HG03571 (cell line): ENCODE measurements at regions not wholly inside any gene's neighbourhood (a gene's known extent, or its start where the extent isn't known, plus 50 kb on each side); places are given as distances from the start of the nearest gene placed in this dataset.
"Not testable (repeated sequence)": the region's sequence is repeated elsewhere in the genome, so short reads cannot be mapped to it uniquely, and the experiment has no call there.

Experiments used
- ATAC-seq: cut with Tn5 transposase; IDR thresholded peaks from one replicate; pipeline ENCODE4 v1.9.1; 2021; ENCODE audit not compliant: unreplicated experiment

DNA sequence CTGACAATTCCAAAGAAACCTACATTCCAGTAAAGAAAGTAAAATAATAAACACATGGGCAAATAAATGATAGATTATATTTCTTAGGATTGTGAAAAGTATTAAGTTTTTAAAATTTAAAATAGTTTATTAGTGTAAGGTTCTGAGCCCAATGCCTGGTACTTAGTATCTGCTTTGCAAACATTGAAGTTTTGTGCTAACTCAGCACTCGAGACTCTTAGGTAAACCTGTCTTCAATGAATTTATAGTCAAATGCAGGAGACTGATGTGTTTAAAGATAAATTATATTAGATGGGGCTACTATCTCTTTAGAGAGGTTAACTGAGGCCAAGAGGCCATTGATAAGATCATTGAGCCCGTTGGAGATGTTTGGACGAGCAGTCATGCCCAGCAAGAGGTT, 138.3 kb upstream of the SALL1 start:
- ATAC-seq: no peak

- ATAC-seq: no peak
Observed at GRCh38 chr16:51287121-51287755, 136.2 kb upstream of the SALL1 start.

DNA sequence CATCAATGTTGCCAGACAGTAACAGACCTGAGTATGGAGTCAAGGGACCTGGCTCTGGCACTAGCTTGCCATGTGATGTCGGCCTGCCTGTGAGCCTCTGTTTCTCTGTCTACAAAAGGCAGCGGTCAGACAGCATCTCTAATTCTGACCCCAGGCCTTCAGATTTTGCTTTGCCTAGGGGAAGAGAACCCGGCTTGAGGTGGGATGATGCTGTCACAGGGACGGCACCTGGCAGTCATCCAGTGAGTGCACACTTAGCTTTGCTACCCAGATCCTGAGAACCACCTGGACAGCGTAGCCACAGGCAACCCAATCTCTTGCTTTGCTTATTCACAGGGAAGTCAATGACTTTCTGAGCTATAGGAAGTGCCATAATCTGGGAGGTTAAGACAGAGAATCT, 135.2 kb upstream of the SALL1 start:
- ATAC-seq: no peak

DNA sequence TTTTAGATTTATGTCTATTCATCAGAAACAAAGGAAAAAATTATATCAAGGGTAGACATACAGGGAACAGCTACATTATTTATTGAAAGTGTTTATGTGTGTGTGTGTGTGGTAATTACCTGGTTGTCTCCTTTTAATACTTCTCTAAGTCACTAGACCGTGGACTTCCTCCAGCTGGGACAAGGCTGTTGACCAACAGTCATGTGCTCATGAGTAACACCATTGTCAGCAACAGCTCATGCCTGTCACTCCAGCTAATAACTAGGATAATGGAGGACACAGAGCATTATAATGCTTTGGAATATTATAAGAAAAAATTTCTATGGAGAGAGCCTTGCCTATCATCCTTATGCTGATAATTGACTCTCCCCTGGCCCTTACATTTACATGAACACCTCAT, 125.3 kb upstream of the SALL1 start:
- no peak for ATAC-seq

GRCh38 chr16:51272420-51272819, 121.3 kb upstream of the SALL1 start:
- no peak for ATAC-seq

- no peak for ATAC-seq
Observed at GRCh38 chr16:51271156-51271701, 120.2 kb upstream of the SALL1 start.

- ATAC-seq: no peak
Observed at GRCh38 chr16:51268237-51268636, 117.2 kb upstream of the SALL1 start.

DNA sequence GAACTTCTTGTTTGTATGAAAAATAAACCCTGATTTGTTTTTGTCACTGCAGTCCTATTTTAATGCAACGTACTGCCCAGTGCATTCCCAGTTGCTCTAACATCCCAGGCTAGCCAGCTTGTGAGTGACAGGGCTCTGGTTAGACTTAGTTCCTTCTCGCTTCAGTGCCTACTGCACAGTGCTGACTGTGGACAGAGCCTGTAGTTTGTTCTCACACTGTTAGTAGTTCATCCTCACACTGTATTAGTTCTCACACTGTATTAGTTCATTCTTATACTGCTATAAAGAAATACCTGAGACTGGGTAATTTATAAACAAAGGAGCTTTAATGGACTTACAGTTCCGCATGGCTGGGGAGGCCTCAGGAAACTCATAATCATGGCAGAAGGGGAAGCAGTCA, 116.6 kb upstream of the SALL1 start:
- no peak for ATAC-seq

DNA sequence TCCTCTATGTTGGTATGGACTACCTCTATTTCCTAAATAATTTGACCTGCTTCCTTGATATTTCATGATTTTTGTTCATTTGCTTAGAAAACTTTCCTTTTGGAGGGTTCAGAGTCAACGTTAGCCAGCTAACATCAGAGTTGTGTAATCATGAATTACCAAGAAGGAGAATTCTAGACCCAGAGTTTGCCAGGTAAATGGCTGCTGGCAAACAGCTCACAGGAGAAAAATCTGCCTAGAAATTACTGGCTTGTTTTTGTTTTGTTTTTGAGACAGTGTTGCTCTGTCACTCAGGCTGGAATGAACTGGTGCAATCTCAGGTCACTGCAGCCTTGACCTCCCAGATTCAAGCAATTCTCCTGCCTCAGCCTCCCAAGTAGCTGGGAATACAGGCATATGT, 111.4 kb upstream of the SALL1 start:
- ATAC-seq: no peak

DNA sequence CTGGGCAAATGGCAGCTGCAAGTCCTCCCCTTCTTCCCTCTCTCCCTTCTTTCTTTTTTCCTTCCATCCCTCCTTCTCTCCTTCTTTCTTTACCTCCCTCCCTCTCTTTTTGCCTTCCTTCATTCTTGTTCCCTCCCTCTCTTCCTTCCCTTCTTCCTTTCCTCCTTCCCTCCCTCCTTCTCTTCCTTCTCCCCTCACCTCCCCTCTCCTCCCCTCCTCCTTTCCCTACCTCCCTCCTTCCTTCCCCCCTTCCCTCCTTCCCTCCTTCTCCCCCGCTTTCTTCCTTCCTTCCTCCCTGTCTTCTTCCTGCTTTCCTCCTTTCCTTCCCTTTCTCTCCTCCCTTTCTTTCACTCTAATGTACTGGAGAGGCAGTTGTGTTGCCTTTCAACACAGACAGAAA, 110.8 kb upstream of the SALL1 start:
- no peak for ATAC-seq

DNA sequence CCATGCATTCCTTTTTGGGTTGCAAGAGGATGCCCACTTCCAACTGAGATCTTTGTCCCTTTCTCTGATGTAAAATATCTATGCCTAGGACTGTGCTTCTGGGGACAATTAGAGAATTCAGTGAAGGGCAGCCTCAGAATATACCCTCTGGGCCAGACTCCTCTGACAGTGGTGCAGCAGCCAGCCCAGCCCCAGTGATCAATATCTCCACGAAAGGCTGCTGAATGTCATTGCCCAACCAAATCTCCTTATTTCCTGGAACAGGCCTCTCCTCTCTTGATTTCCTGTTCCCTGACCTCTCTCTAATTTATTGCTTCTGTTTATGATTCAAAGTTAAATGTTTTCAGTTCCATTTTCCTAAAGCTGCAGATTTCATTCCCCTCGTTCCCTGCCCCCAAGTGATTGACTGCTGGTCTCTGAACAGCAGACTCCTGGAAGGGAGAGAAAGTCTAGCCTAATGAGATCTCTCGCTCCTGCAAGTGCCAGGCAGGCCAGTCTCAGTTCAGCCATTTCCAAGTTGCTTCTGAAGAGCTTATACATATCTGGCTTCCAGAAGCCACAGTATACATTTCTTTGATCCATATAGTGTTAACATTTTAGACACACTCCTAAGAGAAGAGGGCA, 104.4 kb upstream of the SALL1 start:
- ATAC-seq: no peak

DNA sequence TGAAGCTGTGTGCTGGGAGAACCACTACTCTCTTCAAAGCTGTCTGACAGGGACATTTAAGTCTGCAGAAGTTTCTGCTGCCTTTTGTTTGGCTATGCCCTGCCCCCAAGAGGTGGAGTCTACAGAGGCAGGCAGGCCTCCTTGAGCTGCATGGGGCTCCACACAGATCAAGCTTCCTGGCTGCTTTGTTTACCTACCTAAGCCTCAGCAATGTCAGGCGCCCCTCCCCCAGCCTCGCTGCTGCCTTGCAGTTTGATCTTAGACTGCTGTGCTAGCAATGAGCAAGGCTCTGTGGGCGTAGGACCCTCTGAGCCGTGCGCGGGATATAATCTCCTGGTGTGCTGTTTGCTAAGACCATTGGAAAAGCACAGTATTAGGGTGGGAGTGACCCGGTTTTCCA, 103.3 kb upstream of the SALL1 start:
- not testable (repeated sequence) for ATAC-seq

GRCh38 chr16:51248217-51248616, 97.1 kb upstream of the SALL1 start:
- no peak for ATAC-seq

DNA sequence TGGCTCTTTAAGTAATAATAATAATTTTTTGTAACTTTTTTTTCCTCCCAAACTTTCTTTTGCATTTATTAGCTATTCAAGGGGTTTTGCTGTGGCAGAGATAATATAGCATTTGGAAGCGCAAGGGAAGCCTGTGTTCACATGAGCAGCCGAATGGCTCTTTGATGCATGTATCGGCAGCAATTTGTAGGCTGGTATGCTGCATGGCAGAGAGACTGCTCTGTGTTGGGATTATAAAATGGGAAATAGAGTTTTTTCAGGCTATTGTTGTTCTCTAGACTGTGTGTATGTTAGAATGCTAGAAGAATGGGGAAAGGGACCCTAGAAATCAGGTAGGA, 94.6 kb upstream of the SALL1 start:
- ATAC-seq: no peak

- ATAC-seq: no peak
Observed at GRCh38 chr16:51244887-51245657, 94.0 kb upstream of the SALL1 start.

GRCh38 chr16:51243936-51244436, 92.9 kb upstream of the SALL1 start:
- no peak for ATAC-seq

DNA sequence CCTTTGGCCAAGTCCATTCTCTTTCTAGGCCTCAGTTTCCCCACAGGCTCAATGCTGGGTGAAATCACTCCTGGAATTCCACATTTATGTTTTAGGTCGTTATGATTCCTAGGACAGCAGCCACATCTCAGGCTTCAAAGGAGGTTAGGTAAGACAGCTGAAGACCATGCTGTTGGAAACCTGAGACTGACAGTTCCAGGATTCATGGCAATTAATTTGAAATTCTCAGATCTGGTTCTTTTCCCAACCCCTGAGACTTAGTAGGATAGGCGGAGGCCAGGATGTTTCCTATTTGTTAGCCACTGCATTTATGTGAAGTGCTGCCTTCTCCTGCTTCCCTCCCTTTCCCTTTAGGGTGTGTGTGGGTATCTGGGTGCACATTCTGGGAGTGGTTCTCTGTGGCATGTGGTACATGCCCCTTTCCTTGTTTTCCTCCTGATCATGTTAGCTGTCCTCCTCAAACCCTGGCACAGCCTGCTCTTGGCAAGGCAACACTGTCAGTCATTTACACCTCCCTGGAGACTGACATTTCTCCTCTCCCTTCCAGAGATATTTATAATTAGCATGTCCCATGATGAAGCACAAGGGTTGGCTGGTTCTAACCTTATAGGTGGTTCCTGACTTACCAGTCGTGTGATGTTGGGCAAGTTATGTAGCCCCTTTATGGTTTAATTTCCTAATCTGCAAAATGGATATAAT, 91.4 kb upstream of the SALL1 start:
- ATAC-seq: no peak

- no peak for ATAC-seq
Observed at GRCh38 chr16:51239196-51239595, 88.1 kb upstream of the SALL1 start.

- no peak for ATAC-seq
Observed at GRCh38 chr16:51237861-51238378, 86.8 kb upstream of the SALL1 start.

DNA sequence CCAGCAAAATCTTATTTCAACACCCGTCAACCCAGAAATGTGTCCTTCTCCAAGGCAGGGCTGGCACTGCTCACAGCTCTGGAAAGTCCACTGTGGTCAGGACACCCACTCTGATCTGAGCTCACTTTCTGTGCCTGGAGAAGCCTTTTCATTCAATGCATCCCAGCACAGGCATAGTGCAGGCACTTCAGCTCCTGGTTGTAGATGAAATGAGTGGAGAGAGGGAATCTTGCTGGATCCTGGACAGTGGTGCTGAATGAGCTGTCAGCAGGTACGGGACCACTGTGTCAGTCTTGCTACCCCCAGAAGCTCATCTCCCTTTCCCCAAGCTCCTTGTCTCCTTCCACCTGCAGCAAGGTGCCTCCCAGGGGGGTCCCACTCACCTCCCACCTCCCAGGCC, 86.1 kb upstream of the SALL1 start:
- no peak for ATAC-seq

GRCh38 chr16:51236583-51236982, 85.5 kb upstream of the SALL1 start:
- no peak for ATAC-seq
